H9 (cell line): ENCODE measurements at regions not wholly inside any gene's neighbourhood (a gene's known extent, or its start where the extent isn't known, plus 50 kb on each side); places are given as distances from the start of the nearest gene placed in this dataset.

Source experiments
- DNase-seq: peaks from one replicate; pipeline ENCODE4 v3.0.0-alpha.2; 2017
- H2AFZ ChIP-seq: one replicate; pipeline ENCODE4 v1.6.1; 2013; ENCODE audit warnings: mild to moderate bottlenecking, low read length, control low read depth, moderate library complexity
- H2AK5ac ChIP-seq: 2 replicates; pipeline ENCODE4 v1.6.1; 2013; ENCODE audit warnings: low read length, control low read depth, mixed read lengths; ENCODE audit not compliant: insufficient read length
- H2BK120ac ChIP-seq: one replicate; pipeline ENCODE4 v1.6.1; 2013; ENCODE audit warnings: low read depth, mild to moderate bottlenecking, low read length, control low read depth, inconsistent platforms; ENCODE audit not compliant: poor library complexity, severe bottlenecking
- H2BK12ac ChIP-seq: 2 replicates; pipeline ENCODE4 v1.6.1; 2013; ENCODE audit warnings: low read length, control low read depth, mixed read lengths, low read depth; ENCODE audit not compliant: insufficient read length
- H2BK15ac ChIP-seq: 2 replicates; pipeline ENCODE4 v1.6.1; 2013; ENCODE audit warnings: low read depth, low read length, control low read depth
- H2BK20ac ChIP-seq: one replicate; pipeline ENCODE4 v1.6.1; 2013; ENCODE audit warnings: low read depth, mild to moderate bottlenecking, low read length, control low read depth, inconsistent platforms; ENCODE audit not compliant: poor library complexity, severe bottlenecking
- H2BK5ac ChIP-seq: 2 replicates; pipeline ENCODE4 v1.6.1; 2013; ENCODE audit warnings: low read length, control low read depth, mixed read lengths; ENCODE audit not compliant: insufficient read length
- H3K14ac ChIP-seq: 2 replicates; pipeline ENCODE4 v1.6.1; 2013; ENCODE audit warnings: low read length, control low read depth; ENCODE audit not compliant: insufficient read depth
- H3K18ac ChIP-seq: 2 replicates; pipeline ENCODE4 v1.6.1; 2013; ENCODE audit warnings: low read depth, mild to moderate bottlenecking, mixed read lengths, low read length, control low read depth; ENCODE audit not compliant: insufficient read length
- H3K23ac ChIP-seq: 2 replicates; pipeline ENCODE4 v1.6.1; 2013; ENCODE audit warnings: low read length, control low read depth, mixed read lengths, low read depth; ENCODE audit not compliant: insufficient read length
- H3K23me2 ChIP-seq: 2 replicates; pipeline ENCODE4 v1.6.1; 2013; ENCODE audit warnings: low read depth, mild to moderate bottlenecking, mixed read lengths, low read length, control low read depth; ENCODE audit not compliant: insufficient read length, poor library complexity, severe bottlenecking
- H3K27ac ChIP-seq: 2 replicates; pipeline ENCODE4 v1.5.1; 2013; ENCODE audit warnings: low read length, control low read depth, mixed read lengths, low read depth; ENCODE audit not compliant: insufficient read length
- H3K27me3 ChIP-seq: 2 replicates; pipeline ENCODE4 v1.6.1; 2013; ENCODE audit warnings: low read length, control low read depth, inconsistent platforms; ENCODE audit not compliant: insufficient read depth
- H3K4ac ChIP-seq: 2 replicates; pipeline ENCODE4 v1.6.1; 2013; ENCODE audit warnings: low read depth, mild to moderate bottlenecking, control low read depth, inconsistent platforms, low read length, moderate library complexity
- H3K4me1 ChIP-seq: 2 replicates; pipeline ENCODE4 v1.6.1; 2013; ENCODE audit warnings: low read length, control low read depth, inconsistent platforms; ENCODE audit not compliant: insufficient read depth
- H3K4me2 ChIP-seq: 2 replicates; pipeline ENCODE4 v1.6.1; 2013; ENCODE audit warnings: low read length, control low read depth, mixed read lengths; ENCODE audit not compliant: insufficient read length, insufficient read depth
- H3K56ac ChIP-seq: 2 replicates; pipeline ENCODE4 v1.6.1; 2013; ENCODE audit warnings: low read depth, mild to moderate bottlenecking, mixed read lengths, low read length, control low read depth; ENCODE audit not compliant: insufficient read length
- H3K79me1 ChIP-seq: 2 replicates; pipeline ENCODE4 v1.6.1; 2013; ENCODE audit warnings: low read depth, mild to moderate bottlenecking, moderate library complexity, low read length, control low read depth, inconsistent platforms; ENCODE audit not compliant: insufficient read depth, poor library complexity, severe bottlenecking
- H3K79me2 ChIP-seq: 2 replicates; pipeline ENCODE4 v1.6.1; 2013; ENCODE audit warnings: low read length, control low read depth, inconsistent platforms; ENCODE audit not compliant: insufficient read depth
- H3K9ac ChIP-seq: 2 replicates; pipeline ENCODE4 v1.6.1; 2013; ENCODE audit warnings: low read length, control low read depth, mixed read lengths; ENCODE audit not compliant: insufficient read length; ENCODE audit errors: extremely low read depth
- H3K9me3 ChIP-seq: one replicate; pipeline ENCODE4 v1.6.1; 2013; ENCODE audit warnings: low read depth, low read length, inconsistent platforms; ENCODE audit not compliant: control insufficient read depth
- H3T11ph ChIP-seq: one replicate; pipeline ENCODE4 v1.6.1; 2013; ENCODE audit warnings: mild to moderate bottlenecking, low read length, control low read depth, inconsistent platforms
- H4K20me1 ChIP-seq: one replicate; pipeline ENCODE4 v1.6.1; 2013; ENCODE audit not compliant: control insufficient read depth, insufficient read length, insufficient read depth
- H4K5ac ChIP-seq: 2 replicates; pipeline ENCODE4 v1.6.1; 2013; ENCODE audit warnings: low read depth, mild to moderate bottlenecking, mixed read lengths, low read length, control low read depth; ENCODE audit not compliant: insufficient read length
- H4K8ac ChIP-seq: replicated peaks from 2 replicates; pipeline ENCODE4 v1.6.1; 2013; ENCODE audit warnings: low read length, control low read depth, mixed read lengths, low read depth; ENCODE audit not compliant: insufficient read length
- H4K91ac ChIP-seq: 2 replicates; pipeline ENCODE4 v1.6.1; 2013; ENCODE audit warnings: low read depth, mild to moderate bottlenecking, moderate library complexity, mixed read lengths, low read length, control low read depth; ENCODE audit not compliant: insufficient read length
- H3K27ac Mint-ChIP-seq, 3 experiments: 2 replicates in 2 of 3; 3 replicates in 1 of 3; pipeline ENCODE4 v1.8.0; 2020 to 2021; ENCODE audit warnings: mixed read lengths in 3 of 3, mild to moderate bottlenecking in 1 of 3, moderate library complexity in 1 of 3
- H3K27me3 Mint-ChIP-seq: 2 replicates; pipeline ENCODE4 v1.8.0; 2021; ENCODE audit warnings: low read depth, mild to moderate bottlenecking, moderate library complexity, mixed read lengths
- H3K36me3 Mint-ChIP-seq, 3 experiments: 2 replicates in 2 of 3; 3 replicates in 1 of 3; pipeline ENCODE4 v1.8.0; 2020 to 2021; ENCODE audit warnings: low read depth in 3 of 3, mixed read lengths in 3 of 3; ENCODE audit not compliant: insufficient read depth in 1 of 3
- H3K4me1 Mint-ChIP-seq, 2 experiments: 2 replicates each; pipeline ENCODE4 v1.8.0; 2020; ENCODE audit warnings: mixed read lengths in 2 of 2
- H3K4me3 Mint-ChIP-seq, 2 experiments: 2 replicates in 1 of 2; 3 replicates in 1 of 2; pipeline ENCODE4 v1.8.0; 2020 to 2021; ENCODE audit warnings: mild to moderate bottlenecking in 2 of 2, mixed read lengths in 2 of 2, moderate library complexity in 1 of 2
- H3K9me3 Mint-ChIP-seq, 2 experiments: 2 replicates in 1 of 2; 3 replicates in 1 of 2; pipeline ENCODE4 v1.8.0; 2020; ENCODE audit warnings: mild to moderate bottlenecking in 2 of 2, mixed read lengths in 2 of 2, moderate library complexity in 1 of 2
- CTCF ChIP-seq: fragments of 200-600 bp; sonication (generic); conservative IDR thresholded peaks from 3 replicates; pipeline ENCODE4 v1.8.0; 2021; ENCODE audit warnings: antibody characterized with exemption, mild to moderate bottlenecking
- WGBS: extraction: QIAGEN DNeasy Blood & Tissue Kit; methylation state at CpG from one replicate; pipeline ENCODE4 v1.1.7; 2013; ENCODE audit warnings: missing lambda C conversion rate, low lambda C conversion rate, mixed read lengths; ENCODE audit not compliant: insufficient read length; ENCODE audit errors: extremely low coverage; 5-methylcytosine and 5-hydroxymethylcytosine counted together

- no peaks in the 10 kb centered on the region for H3K36me3 Mint-ChIP-seq
- no CpG with 5 or more reads among the region's 5 CpGs for WGBS
- Histone ChIP-seq H3T11ph (no peak overlapping the region), H3K4me1 (no peaks in the 10 kb centered on the region), H3K14ac (no peak overlapping the region), H3K27me3 (no peaks in the 10 kb centered on the region), H2BK12ac (no peak overlapping the region), H2AFZ (no peak overlapping the region), H3K18ac (no peak overlapping the region), H3K56ac (no peak overlapping the region), H2AK5ac (no peak overlapping the region), H2BK5ac (no peak overlapping the region), H4K20me1 (no peaks in the 10 kb centered on the region), H3K79me1 (no peaks in the 10 kb centered on the region), H3K27ac (no peak overlapping the region), H2BK120ac (no peak overlapping the region), H3K9me3 (no peaks in the 10 kb centered on the region), H3K9ac (no peak overlapping the region), H2BK20ac (no peak overlapping the region), H3K23ac (no peak overlapping the region), H4K91ac (no peak overlapping the region), H3K4ac (no peak overlapping the region), H3K4me2 (no peak overlapping the region), H4K8ac (no peak overlapping the region), H3K23me2 (no peaks in the 10 kb centered on the region), H3K79me2 (no peaks in the 10 kb centered on the region), H2BK15ac (no peak overlapping the region), H4K5ac (no peak overlapping the region)
- peaks cover 6 to 9% of the 10 kb centered on the region in 2 experiments; a peak in 3 of 4 replicates for H3K4me1 Mint-ChIP-seq
- no peak for DNase-seq
- H3K27ac Mint-ChIP-seq: no peak overlapping the region
- H3K27me3 Mint-ChIP-seq: no peaks in the 10 kb centered on the region
- no peak overlapping the region for H3K4me3 Mint-ChIP-seq
- no peaks in the 10 kb centered on the region for H3K9me3 Mint-ChIP-seq
- no peak for TF ChIP-seq CTCF
Observed at GRCh38 chr1:229841230-229841629, 215.2 kb downstream of the URB2 start.
